ENCODE measurements at regions not wholly inside any gene's neighbourhood (a gene's known extent, or its start where the extent isn't known, plus 50 kb on each side); places are given as distances from the start of the nearest gene placed in this dataset.

DNA sequence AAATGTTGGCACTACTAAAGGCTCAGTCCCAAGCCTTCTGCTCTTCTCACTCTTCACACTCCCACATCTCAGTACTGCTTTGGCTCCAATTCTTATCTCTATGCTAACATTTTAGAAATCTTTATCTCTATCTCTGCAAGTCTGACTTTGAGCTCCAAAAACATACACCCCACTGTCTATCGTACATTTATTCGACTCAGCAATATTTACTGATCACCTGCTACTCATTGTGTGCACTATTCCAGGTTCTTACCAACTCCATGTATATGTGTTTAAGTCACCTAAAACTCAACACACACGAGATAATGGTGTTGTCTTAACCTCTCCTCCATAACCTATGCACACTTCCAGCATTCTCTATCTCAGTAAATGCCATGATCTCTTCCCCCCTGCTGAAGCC, 268.2 kb upstream of the CRIM1 start:
- TF ChIP-seq, protein P1, sequence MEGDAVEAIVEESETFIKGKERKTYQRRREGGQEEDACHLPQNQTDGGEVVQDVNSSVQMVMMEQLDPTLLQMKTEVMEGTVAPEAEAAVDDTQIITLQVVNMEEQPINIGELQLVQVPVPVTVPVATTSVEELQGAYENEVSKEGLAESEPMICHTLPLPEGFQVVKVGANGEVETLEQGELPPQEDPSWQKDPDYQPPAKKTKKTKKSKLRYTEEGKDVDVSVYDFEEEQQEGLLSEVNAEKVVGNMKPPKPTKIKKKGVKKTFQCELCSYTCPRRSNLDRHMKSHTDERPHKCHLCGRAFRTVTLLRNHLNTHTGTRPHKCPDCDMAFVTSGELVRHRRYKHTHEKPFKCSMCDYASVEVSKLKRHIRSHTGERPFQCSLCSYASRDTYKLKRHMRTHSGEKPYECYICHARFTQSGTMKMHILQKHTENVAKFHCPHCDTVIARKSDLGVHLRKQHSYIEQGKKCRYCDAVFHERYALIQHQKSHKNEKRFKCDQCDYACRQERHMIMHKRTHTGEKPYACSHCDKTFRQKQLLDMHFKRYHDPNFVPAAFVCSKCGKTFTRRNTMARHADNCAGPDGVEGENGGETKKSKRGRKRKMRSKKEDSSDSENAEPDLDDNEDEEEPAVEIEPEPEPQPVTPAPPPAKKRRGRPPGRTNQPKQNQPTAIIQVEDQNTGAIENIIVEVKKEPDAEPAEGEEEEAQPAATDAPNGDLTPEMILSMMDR (IDR thresholded peaks at IDR 0.05; ENCODE audit: extremely low read depth, missing control alignments), result no peak
- DNase-seq (ENCODE audit: low spot score), result no peak

- TF ChIP-seq, protein P1 (IDR thresholded peaks at IDR 0.05; ENCODE audit: extremely low read depth, missing control alignments), result no peak
- no peak for DNase-seq (ENCODE audit: low spot score)
These were observed 275.8 kb upstream of the CRIM1 start for GRCh38 chr2:36079793-36080192.

GRCh38 chr2:36074008-36074407, 281.6 kb upstream of the CRIM1 start:
- no peak for DNase-seq (ENCODE audit: low spot score)
- TF ChIP-seq, protein P1 (IDR thresholded peaks at IDR 0.05; ENCODE audit: extremely low read depth, missing control alignments), result no peak

GRCh38 chr2:36071698-36072097, 283.9 kb upstream of the CRIM1 start:
- TF ChIP-seq, protein P1 (IDR thresholded peaks at IDR 0.05; ENCODE audit: extremely low read depth, missing control alignments), result no peak
- DNase-seq (ENCODE audit: low spot score), result no peak

DNA sequence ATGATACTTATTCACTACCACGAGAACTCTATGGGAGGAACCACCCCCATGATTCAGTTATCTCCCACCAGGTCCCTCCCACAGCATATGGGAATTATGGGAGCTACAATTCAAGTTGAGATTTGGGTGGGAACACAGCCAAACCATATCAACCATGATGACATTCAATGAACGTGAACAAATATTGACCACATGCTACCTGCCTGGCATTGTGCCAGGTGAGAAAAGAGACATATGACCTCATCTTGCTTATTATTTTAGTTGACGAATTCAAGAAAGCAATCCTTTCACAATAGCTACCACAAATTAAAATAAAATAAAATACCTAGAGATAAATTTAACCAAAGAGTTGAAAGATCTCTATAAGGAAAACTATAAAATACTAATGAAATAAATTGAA, 286.5 kb upstream of the CRIM1 start:
- TF ChIP-seq, protein P1 (IDR thresholded peaks at IDR 0.05; ENCODE audit: extremely low read depth, missing control alignments), result no peak
- DNase-seq (ENCODE audit: low spot score), result no peak

DNA sequence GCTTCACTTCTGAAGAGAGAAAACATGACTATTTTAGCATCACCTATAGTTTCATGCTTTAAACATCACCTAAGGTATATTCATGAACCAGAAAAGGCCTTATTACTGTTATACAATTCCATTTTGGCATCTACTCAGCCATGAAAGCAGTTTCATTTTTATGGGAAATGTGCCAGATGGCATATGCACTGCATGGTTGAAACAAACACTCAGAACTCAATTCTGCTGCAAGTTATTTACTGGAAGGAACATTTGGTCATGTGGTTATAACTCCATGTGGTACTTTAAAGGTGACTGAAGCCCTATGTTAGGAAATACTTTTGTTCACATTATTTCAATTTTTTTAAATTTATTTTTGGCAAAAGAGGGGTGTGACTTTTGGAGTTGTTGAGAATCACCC, 287.5 kb upstream of the CRIM1 start:
- DNase-seq (ENCODE audit: low spot score), result no peak
- TF ChIP-seq, protein P1 (IDR thresholded peaks at IDR 0.05; ENCODE audit: extremely low read depth, missing control alignments), result no peak

GRCh38 chr2:36060133-36060532, 295.4 kb upstream of the CRIM1 start:
- TF ChIP-seq, protein P1 (IDR thresholded peaks at IDR 0.05; ENCODE audit: extremely low read depth, missing control alignments), result no peak
- DNase-seq (ENCODE audit: low spot score), result no peak
